Calu3 (cell line): ENCODE measurements at regions not wholly inside any gene's neighbourhood (a gene's known extent, or its start where the extent isn't known, plus 50 kb on each side); places are given as distances from the start of the nearest gene placed in this dataset.

Source experiments
- BruUV-seq: library from RNA; stranded (reverse); fragments of 400-500 nt; replicated peaks from 2 replicates; lab custom pipeline; 2021; lab: Mats Ljungman, UMichigan
- CTCF ChIA-PET: fragments of 300-600 bp; sonication (Branson Sonifier 250); formaldehyde crosslinking; loops from one replicate; lab custom pipeline; 2022; ENCODE audit warnings: antibody characterized with exemption; lab: Charles Lee
- DNase-seq: peaks from one replicate; pipeline ENCODE4 v3.0.0; 2022
- H3K27ac Mint-ChIP-seq: one replicate; pipeline ENCODE4 v1.8.0; 2022; ENCODE audit warnings: mixed read lengths; ENCODE audit not compliant: unreplicated experiment
- H3K27me3 Mint-ChIP-seq: one replicate; pipeline ENCODE4 v1.8.0; 2022; ENCODE audit warnings: mixed read lengths; ENCODE audit not compliant: unreplicated experiment
- H3K36me3 Mint-ChIP-seq: one replicate; pipeline ENCODE4 v1.8.0; 2022; ENCODE audit warnings: mild to moderate bottlenecking, moderate library complexity, mixed read lengths; ENCODE audit not compliant: insufficient read depth, unreplicated experiment
- H3K4me1 Mint-ChIP-seq: one replicate; pipeline ENCODE4 v1.8.0; 2022; ENCODE audit warnings: mild to moderate bottlenecking, low read depth, mixed read lengths; ENCODE audit not compliant: unreplicated experiment
- H3K4me3 Mint-ChIP-seq: one replicate; pipeline ENCODE4 v1.8.0; 2022; ENCODE audit warnings: mild to moderate bottlenecking, low read depth, moderate library complexity, mixed read lengths; ENCODE audit not compliant: unreplicated experiment
- H3K9me3 Mint-ChIP-seq: one replicate; pipeline ENCODE4 v1.8.0; 2022; ENCODE audit warnings: low read depth, mixed read lengths; ENCODE audit not compliant: unreplicated experiment
- CTCF ChIP-seq: fragments of 200-600 bp; IDR thresholded peaks from one replicate; pipeline ENCODE4 v1.8.0; 2022; ENCODE audit warnings: antibody characterized with exemption; ENCODE audit not compliant: unreplicated experiment
- intact Hi-C: fragments of 100-400 bp; cut with micrococcal nuclease; formaldehyde crosslinking; loops from one replicate; pipeline ENCODE4 v1.10.0; 2022; ENCODE audit not compliant: unreplicated experiment

GRCh38 chr12:42785944-42786343 is 196.4 kb upstream of the PRICKLE1 start:
- no peak overlapping the region for H3K27ac Mint-ChIP-seq
- BruUV-seq, result no TSS peak
- no peak for DNase-seq
- TF ChIP-seq CTCF, result no peak
- H3K4me3 Mint-ChIP-seq, result no peak overlapping the region
- no peaks in the 10 kb centered on the region for H3K36me3 Mint-ChIP-seq
- CTCF ChIA-PET, result no interaction called here
- H3K27me3 Mint-ChIP-seq, result no peaks in the 10 kb centered on the region
- H3K4me1 Mint-ChIP-seq, result peaks cover 15% of the 10 kb centered on the region
- intact Hi-C loops, result no loop called here
- H3K9me3 Mint-ChIP-seq, result no peaks in the 10 kb centered on the region

- no peaks in the 10 kb centered on the region for H3K27me3 Mint-ChIP-seq
- CTCF ChIA-PET, result no interaction called here
- no peaks in the 10 kb centered on the region for H3K36me3 Mint-ChIP-seq
- no peak overlapping the region for H3K27ac Mint-ChIP-seq
- no TSS peak for BruUV-seq
- no peaks in the 10 kb centered on the region for H3K4me1 Mint-ChIP-seq
- DNase-seq, result no peak
- H3K4me3 Mint-ChIP-seq, result no peak overlapping the region
- H3K9me3 Mint-ChIP-seq, result no peaks in the 10 kb centered on the region
- intact Hi-C loops, result no loop called here
- TF ChIP-seq CTCF, result no peak
Observed at GRCh38 chr12:42780671-42781070, 191.1 kb upstream of the PRICKLE1 start.

GRCh38 chr12:42779186-42779859 is 189.8 kb upstream of the PRICKLE1 start:
- Mint-ChIP-seq H3K4me1 (no peaks in the 10 kb centered on the region), H3K27me3 (no peaks in the 10 kb centered on the region), H3K4me3 (no peak overlapping the region), H3K27ac (no peak overlapping the region), H3K36me3 (no peaks in the 10 kb centered on the region), H3K9me3 (no peaks in the 10 kb centered on the region)
- intact Hi-C loops, result no loop called here
- no peak for DNase-seq
- CTCF ChIA-PET, result no interaction called here
- BruUV-seq, result no TSS peak
- TF ChIP-seq CTCF, result no peak

- H3K27me3 Mint-ChIP-seq, result no peaks in the 10 kb centered on the region
- intact Hi-C loops, result no loop called here
- peaks cover 3% of the 10 kb centered on the region for H3K9me3 Mint-ChIP-seq
- H3K4me1 Mint-ChIP-seq, result no peaks in the 10 kb centered on the region
- BruUV-seq, result no TSS peak
- DNase-seq, result no peak
- H3K4me3 Mint-ChIP-seq, result no peak overlapping the region
- TF ChIP-seq CTCF, result no peak
- H3K27ac Mint-ChIP-seq, result no peak overlapping the region
- CTCF ChIA-PET, result no interaction called here
- H3K36me3 Mint-ChIP-seq, result no peaks in the 10 kb centered on the region
Observed at GRCh38 chr12:42776396-42776795, 186.8 kb upstream of the PRICKLE1 start.
